GM23338 (cell line): ENCODE measurements at regions not wholly inside any gene's neighbourhood (a gene's known extent, or its start where the extent isn't known, plus 50 kb on each side); places are given as distances from the start of the nearest gene placed in this dataset.

Source experiments
- ETS1 ChIP-seq: IDR thresholded peaks from 2 replicates; pipeline ENCODE4 v1.6.1; 2016; ENCODE audit warnings: antibody characterized with exemption
- EZH2 ChIP-seq: fragments of 200-600 bp; sonication (generic); IDR thresholded peaks from one replicate; pipeline ENCODE4 v1.8.0; 2017; ENCODE audit warnings: antibody characterized with exemption, mild to moderate bottlenecking, low read depth; ENCODE audit not compliant: unreplicated experiment
- EZH2phosphoT487 ChIP-seq: fragments of 200-600 bp; sonication (generic); IDR thresholded peaks from one replicate; pipeline ENCODE4 v1.8.1; 2018; ENCODE audit warnings: antibody characterized with exemption; ENCODE audit not compliant: unreplicated experiment
- JUNB ChIP-seq: IDR thresholded peaks from one replicate; pipeline ENCODE4 v1.6.1; 2016; ENCODE audit warnings: antibody characterized with exemption; ENCODE audit not compliant: unreplicated experiment
- POLR2AphosphoS5 ChIP-seq: IDR thresholded peaks from 2 replicates; pipeline ENCODE4 v1.6.1; 2016; ENCODE audit warnings: antibody characterized with exemption, low read depth
- REST ChIP-seq: IDR thresholded peaks from one replicate; pipeline ENCODE4 v1.6.1; 2018; ENCODE audit warnings: antibody characterized with exemption; ENCODE audit not compliant: unreplicated experiment
- TF ChIP-seq, protein P1 (sequence below), 2 experiments: fragments of 200-600 bp in 1 of 2; sonication (generic) in 1 of 2; conservative IDR thresholded peaks; 2 replicates each; pipeline versions ENCODE4 v1.5.1 to v1.6.1; 2016 to 2017; ENCODE audit warnings: antibody characterized with exemption in 2 of 2, low read depth in 2 of 2, mild to moderate bottlenecking in 2 of 2, moderate library complexity in 1 of 2

DNA sequence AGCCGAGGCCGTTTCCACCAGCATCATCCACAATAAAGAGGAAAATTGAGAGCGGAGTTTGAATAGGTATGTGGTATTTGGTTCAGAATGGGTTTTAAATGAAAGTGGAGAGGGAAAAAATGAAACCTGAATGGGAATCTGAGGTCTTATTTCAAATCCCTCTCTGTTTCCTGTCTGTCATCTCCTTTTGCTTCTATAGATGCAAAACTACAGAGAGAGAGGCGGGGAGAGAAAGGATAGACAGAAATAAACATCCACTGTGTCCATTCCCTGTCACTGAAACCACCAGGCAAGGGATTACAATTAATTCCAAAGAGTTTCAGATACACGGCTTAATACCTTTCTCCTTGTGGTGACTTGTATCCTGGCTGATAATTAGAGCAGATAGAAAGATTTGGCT lies 102.3 kb downstream of the DAD1 start:
- TF ChIP-seq, protein P1, sequence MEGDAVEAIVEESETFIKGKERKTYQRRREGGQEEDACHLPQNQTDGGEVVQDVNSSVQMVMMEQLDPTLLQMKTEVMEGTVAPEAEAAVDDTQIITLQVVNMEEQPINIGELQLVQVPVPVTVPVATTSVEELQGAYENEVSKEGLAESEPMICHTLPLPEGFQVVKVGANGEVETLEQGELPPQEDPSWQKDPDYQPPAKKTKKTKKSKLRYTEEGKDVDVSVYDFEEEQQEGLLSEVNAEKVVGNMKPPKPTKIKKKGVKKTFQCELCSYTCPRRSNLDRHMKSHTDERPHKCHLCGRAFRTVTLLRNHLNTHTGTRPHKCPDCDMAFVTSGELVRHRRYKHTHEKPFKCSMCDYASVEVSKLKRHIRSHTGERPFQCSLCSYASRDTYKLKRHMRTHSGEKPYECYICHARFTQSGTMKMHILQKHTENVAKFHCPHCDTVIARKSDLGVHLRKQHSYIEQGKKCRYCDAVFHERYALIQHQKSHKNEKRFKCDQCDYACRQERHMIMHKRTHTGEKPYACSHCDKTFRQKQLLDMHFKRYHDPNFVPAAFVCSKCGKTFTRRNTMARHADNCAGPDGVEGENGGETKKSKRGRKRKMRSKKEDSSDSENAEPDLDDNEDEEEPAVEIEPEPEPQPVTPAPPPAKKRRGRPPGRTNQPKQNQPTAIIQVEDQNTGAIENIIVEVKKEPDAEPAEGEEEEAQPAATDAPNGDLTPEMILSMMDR (conservative IDR thresholded peaks at IDR 0.05; ENCODE audit: low read depth in 2 of 2): no peak
- no peak for TF ChIP-seq EZH2
- TF ChIP-seq REST: no peak
- no peak for TF ChIP-seq ETS1
- TF ChIP-seq POLR2AphosphoS5: no peak
- no peak for TF ChIP-seq JUNB
- TF ChIP-seq EZH2phosphoT487: no peak
